Sciatic nerve (tissue), 2 donors: ENCODE measurements at regions not wholly inside any gene's neighbourhood (a gene's known extent, or its start where the extent isn't known, plus 50 kb on each side); places are given as distances from the start of the nearest gene placed in this dataset.

Experiments used
- ATAC-seq: fragments of 200-7000 bp; cut with Tn5 transposase; one replicate; pipeline ENCODE4 v1.9.1; 2020; ENCODE audit warnings: mild to moderate bottlenecking, moderate library complexity
- DNase-seq: peaks from one replicate; pipeline ENCODE4 v3.0.0-alpha.2; 2020; ENCODE audit warnings: low spot score
- intact Hi-C: fragments of 100-400 bp; cut with DNase I; formaldehyde crosslinking; loops from one replicate; pipeline ENCODE4 v1.14.2; 2022
- donor health status: DM: no; HTN: no; CAD: no.
- donor health status: DM: no; HTN: no; CAD: no.

- DNase-seq (no peak), ATAC-seq (no peak)
- intact Hi-C loops: no loop called here
Measured at GRCh38 chr10:108413954-108414353, 1249.4 kb upstream of the SORCS1 start.

DNA sequence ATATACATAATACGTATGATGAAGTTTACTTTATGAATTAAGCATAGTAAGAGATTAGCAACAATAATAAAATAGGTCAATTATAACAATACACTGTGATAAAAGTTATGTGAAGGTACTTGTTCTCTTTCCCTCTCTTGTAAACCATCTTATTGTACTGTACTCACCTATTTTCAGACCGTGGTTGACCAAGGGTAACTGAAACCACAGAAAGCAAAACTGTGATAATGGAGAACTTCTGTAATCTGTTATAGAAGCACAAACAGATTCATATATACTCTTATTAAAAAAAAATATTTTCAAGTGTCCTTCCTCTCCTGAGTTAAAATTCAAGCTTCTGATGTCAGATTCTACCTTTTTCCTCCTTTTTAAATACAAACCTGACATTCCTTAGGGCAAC is 1247.8 kb upstream of the SORCS1 start:
- intact Hi-C loops: no loop called here
- ATAC-seq: no peak
- no peak for DNase-seq

DNA sequence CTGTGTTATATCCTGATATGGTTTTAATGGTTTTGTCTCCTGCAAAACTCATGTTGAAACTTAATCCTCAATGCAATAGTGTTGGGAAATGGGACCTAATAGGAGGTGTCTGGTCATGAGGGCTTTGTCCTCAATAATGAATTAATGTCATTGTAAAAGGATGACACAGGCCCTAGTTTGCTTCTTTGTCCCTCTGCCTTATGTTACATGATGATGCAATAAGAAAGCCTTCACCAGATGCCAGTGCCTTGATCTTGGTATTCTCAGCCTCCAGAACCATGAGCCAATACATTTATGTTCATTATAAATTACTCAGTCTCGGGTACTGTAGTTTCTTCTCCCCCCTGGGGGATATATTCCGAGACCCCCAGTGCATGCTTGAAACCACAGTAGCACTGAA is 1247.4 kb upstream of the SORCS1 start:
- no peak for ATAC-seq
- intact Hi-C loops: no loop called here
- DNase-seq: no peak

GRCh38 chr10:108411206-108411605 is 1246.7 kb upstream of the SORCS1 start:
- DNase-seq (no peak), ATAC-seq (no peak)
- intact Hi-C loops: no loop called here

- intact Hi-C loops: no loop called here
- ATAC-seq (no peak), DNase-seq (no peak)
Measured at GRCh38 chr10:108410236-108410635, 1245.7 kb upstream of the SORCS1 start.

GRCh38 chr10:108409306-108409705 is 1244.8 kb upstream of the SORCS1 start:
- no peak for ATAC-seq
- intact Hi-C loops: no loop called here
- DNase-seq: no peak

DNA sequence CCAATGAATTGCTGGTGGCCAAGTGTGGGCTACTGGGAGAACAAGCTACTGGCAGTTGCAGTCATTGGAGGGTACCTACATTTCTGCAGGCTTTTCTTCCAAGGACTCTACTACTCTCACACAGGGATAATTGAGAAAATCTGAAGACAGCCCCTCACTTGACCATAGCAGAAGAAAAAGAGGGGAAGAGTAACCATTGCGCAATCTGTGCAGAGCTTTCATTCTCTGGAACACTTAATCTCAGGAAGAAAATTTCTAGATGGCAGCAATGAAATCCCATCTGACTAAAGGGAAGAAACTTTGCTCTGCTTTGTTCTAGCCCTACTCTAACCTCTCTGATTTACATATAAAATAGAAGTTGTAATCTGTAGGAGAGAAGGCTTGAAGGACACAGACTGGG is 1239.6 kb upstream of the SORCS1 start:
- DNase-seq: no peak
- no peak for ATAC-seq
- intact Hi-C loops: no loop called here

DNA sequence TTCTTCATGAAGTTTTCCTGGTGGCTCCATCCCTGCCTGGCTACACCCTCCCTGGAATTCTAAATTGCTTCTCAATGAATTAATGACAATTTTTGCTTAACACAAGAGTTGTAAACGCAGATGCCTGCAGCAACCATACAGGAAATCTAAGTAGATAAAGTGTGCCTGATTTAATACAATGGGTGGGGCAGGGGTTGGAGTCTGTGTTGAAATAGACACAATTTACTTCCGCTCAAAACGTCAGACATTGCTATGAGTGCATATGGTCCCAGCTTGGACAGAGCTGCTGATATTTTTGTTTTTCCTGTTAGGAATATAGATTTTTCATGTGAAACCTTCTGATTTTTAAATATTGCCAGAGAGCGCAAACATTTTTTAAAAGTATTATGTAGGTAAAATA is 1235.0 kb upstream of the SORCS1 start:
- intact Hi-C loops: no loop called here
- DNase-seq (no peak), ATAC-seq (no peak)

DNA sequence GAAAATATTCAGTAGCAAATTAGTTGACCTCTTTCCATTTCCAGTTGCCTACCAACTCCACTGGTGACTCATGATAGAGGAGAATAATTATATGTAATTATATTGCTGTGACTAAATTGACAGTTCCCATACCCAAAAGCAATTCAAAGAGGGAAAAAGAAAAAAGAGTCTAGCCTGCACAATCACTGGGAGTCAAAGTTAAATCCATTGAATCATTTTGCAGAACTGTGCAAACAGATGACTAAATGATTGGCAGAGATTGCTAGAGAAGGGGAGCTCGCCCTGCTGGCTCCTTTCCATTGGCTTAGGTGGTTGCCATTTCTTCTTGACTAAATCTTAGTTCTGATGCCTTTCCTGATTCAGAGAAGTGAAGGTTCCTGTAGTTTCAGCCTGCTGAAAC is 1228.6 kb upstream of the SORCS1 start:
- intact Hi-C loops: no loop called here
- DNase-seq (no peak), ATAC-seq (no peak)

GRCh38 chr10:108392286-108392685 is 1227.8 kb upstream of the SORCS1 start:
- no peak for ATAC-seq

GRCh38 chr10:108388706-108389105 is 1224.2 kb upstream of the SORCS1 start:
- ATAC-seq: no peak
- no peak for DNase-seq
- intact Hi-C loops: no loop called here

More at GRCh38 chr10:108392286-108392685, 1227.8 kb upstream of the SORCS1 start:
- no peak for DNase-seq
- intact Hi-C loops: no loop called here

DNA sequence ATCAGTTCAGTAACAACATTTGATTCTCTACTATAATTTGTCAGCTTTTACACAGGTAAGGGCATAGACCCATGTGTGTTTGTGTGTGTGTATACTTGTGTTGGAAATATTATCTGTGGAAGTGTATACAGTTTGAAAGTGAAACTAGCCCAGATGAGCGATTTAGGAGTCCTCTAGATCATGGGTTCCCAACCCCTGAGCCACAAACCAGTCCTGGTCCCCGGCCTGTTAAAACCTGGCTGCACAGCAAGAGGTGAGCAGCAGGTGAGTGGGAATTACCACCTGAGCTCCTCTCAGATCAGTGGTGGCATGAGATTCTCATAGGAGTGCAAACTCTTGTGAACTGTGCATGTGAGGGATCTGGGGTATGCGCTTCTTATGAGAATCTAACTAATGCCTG is 1221.5 kb upstream of the SORCS1 start:
- intact Hi-C loops: no loop called here
- ATAC-seq: no peak
- no peak for DNase-seq

- intact Hi-C loops: no loop called here
- DNase-seq: no peak
- ATAC-seq: no peak
Measured at GRCh38 chr10:108384378-108384777, 1219.9 kb upstream of the SORCS1 start.

- ATAC-seq: no peak
- intact Hi-C loops: no loop called here
- no peak for DNase-seq
Measured at GRCh38 chr10:108378779-108379178, 1214.3 kb upstream of the SORCS1 start.

- intact Hi-C loops: no loop called here
- ATAC-seq: no peak
Measured at GRCh38 chr10:108375691-108376090, 1211.2 kb upstream of the SORCS1 start.

DNA sequence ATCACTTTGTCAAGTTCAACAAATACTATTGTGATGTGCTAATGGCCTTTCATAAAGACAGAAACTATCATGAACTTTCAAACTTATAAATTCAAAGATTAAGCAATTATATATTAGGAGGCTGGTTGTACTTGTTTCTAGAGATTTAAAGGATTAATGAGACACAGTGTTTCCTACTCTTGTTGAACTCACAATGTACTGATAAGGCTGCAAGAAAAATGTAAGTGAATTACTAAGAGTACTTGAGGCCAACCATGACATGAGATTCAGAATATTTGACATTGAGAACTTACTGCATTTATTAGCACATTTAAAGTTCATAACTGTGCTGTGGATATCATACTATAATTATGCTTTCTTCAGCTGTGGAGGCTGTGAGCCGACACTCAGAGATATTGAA is 1210.5 kb upstream of the SORCS1 start:
- ATAC-seq (no peak), DNase-seq (no peak)
- intact Hi-C loops: no loop called here

More at GRCh38 chr10:108375691-108376090, 1211.2 kb upstream of the SORCS1 start:
- DNase-seq: no peak

- DNase-seq (no peak), ATAC-seq (no peak)
- intact Hi-C loops: no loop called here
Measured at GRCh38 chr10:108365541-108365940, 1201.0 kb upstream of the SORCS1 start.

GRCh38 chr10:108363576-108363975 is 1199.1 kb upstream of the SORCS1 start:
- ATAC-seq (no peak), DNase-seq (no peak)
- intact Hi-C loops: no loop called here

DNA sequence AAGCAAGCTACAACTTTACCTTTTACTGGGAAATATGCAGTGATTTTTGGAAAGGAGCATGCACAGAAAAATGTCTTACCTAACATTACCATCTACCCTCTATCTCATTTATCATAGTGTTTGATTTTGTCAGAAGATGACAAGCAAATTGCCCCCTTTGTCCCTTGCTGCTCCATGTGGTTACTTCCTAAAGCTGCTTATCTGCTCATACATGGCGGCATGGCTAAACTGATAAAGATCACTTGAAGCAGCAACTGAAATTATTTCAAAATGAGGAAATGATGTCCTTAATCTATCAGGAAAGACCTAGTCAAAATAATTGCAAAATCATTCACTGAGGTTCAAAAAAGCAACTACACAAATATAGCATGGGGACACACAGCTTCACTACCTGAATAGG is 1198.5 kb upstream of the SORCS1 start:
- DNase-seq (no peak), ATAC-seq (no peak)
- intact Hi-C loops: no loop called here

DNA sequence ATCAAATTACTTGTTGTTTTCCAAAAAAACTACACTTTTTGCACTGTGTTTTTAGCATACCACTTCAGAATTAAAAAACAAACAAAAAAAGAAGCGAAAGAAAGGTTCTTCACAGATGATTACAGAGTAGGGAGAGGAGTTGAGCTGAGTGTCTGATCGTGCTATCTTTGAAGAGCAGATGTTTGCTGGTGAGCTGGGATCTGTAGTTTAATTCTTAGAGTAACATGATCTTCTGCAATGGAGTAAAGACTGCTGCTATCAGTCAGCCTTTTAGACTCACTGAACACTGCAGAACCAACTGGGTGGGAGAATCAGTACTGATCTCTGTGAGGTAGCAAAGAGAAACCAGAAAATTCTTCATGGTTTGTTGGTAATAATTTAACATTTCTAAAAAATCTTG is 1197.8 kb upstream of the SORCS1 start:
- ATAC-seq (no peak), DNase-seq (no peak)
- intact Hi-C loops: no loop called here

GRCh38 chr10:108360187-108360586 is 1195.7 kb upstream of the SORCS1 start:
- ATAC-seq (no peak), DNase-seq (no peak)
- intact Hi-C loops: no loop called here

DNA sequence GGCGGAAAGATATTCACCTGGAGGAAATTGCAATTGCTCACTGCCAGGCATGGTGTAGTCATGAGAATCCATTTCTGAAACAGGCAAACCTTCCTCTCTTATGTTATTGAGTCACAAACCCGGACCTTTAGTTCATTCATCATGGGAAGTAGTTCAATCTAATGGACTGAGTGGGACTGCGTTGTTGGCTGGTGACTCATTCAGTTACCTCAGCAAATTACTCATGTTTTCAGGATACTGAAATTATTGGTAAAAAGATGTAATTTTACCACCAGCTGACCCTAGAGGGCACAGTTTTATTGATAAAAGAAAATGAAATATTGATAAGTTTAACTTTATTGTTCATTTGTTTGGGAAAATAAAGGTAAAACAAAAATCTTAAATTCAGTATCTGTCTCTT is 1194.4 kb upstream of the SORCS1 start:
- intact Hi-C loops: no loop called here
- no peak for ATAC-seq
- no peak for DNase-seq
